HG02981 (cell line): ENCODE measurements at regions not wholly inside any gene's neighbourhood (a gene's known extent, or its start where the extent isn't known, plus 50 kb on each side); places are given as distances from the start of the nearest gene placed in this dataset.
"Not testable (repeated sequence)": the region's sequence is repeated elsewhere in the genome, so short reads cannot be mapped to it uniquely, and the experiment has no call there.

Experiments used
- ATAC-seq: cut with Tn5 transposase; IDR thresholded peaks from one replicate; pipeline ENCODE4 v1.9.1; 2021; ENCODE audit warnings: mild to moderate bottlenecking, moderate library complexity; ENCODE audit not compliant: unreplicated experiment

GRCh38 chr6:137933696-137934095 is 66.6 kb downstream of the TNFAIP3 start:
- ATAC-seq = no peak

- no peak for ATAC-seq
Measured at GRCh38 chr6:137936798-137937197, 69.7 kb downstream of the TNFAIP3 start.

- ATAC-seq = no peak
Measured at GRCh38 chr6:137937834-137938233, 70.8 kb downstream of the TNFAIP3 start.

- ATAC-seq = no peak
Measured at GRCh38 chr6:137938770-137939379, 71.8 kb downstream of the TNFAIP3 start.

- no peak for ATAC-seq
Measured at GRCh38 chr6:137941995-137942394, 74.9 kb downstream of the TNFAIP3 start.

- no peak for ATAC-seq
Measured at GRCh38 chr6:137942736-137943135, 75.7 kb downstream of the TNFAIP3 start.

- ATAC-seq = not testable (repeated sequence)
Measured at GRCh38 chr6:137944381-137944780, 77.3 kb downstream of the TNFAIP3 start.

GRCh38 chr6:137944793-137945498 is 77.9 kb downstream of the TNFAIP3 start:
- ATAC-seq = peak; percentile 49

GRCh38 chr6:137949686-137950390 is 82.8 kb downstream of the TNFAIP3 start:
- peak; percentile 56 for ATAC-seq

- peak; percentile 56 for ATAC-seq
Measured at GRCh38 chr6:137950581-137950980, 83.5 kb downstream of the TNFAIP3 start.

GRCh38 chr6:137951064-137951597 is 84.1 kb downstream of the TNFAIP3 start:
- ATAC-seq = no peak

- no peak for ATAC-seq
Measured at GRCh38 chr6:137952247-137952646, 85.2 kb downstream of the TNFAIP3 start.

GRCh38 chr6:137953761-137954160 is 86.7 kb downstream of the TNFAIP3 start:
- no peak for ATAC-seq

GRCh38 chr6:137954253-137954652 is 87.2 kb downstream of the TNFAIP3 start:
- no peak for ATAC-seq

- no peak for ATAC-seq
Measured at GRCh38 chr6:137956098-137956488, 89.0 kb downstream of the TNFAIP3 start.

GRCh38 chr6:137957471-137957870 is 90.4 kb downstream of the TNFAIP3 start:
- no peak for ATAC-seq

- no peak for ATAC-seq
Measured at GRCh38 chr6:137958811-137959565, 91.9 kb downstream of the TNFAIP3 start.

GRCh38 chr6:137962725-137963124 is 95.7 kb downstream of the TNFAIP3 start:
- no peak for ATAC-seq

- ATAC-seq = no peak
Measured at GRCh38 chr6:137964876-137965275, 97.8 kb downstream of the TNFAIP3 start.

GRCh38 chr6:137967689-137968454 is 100.8 kb downstream of the TNFAIP3 start:
- no peak for ATAC-seq
